H9 (cell line): ENCODE measurements at regions not wholly inside any gene's neighbourhood (a gene's known extent, or its start where the extent isn't known, plus 50 kb on each side); places are given as distances from the start of the nearest gene placed in this dataset.

ENCODE experiments used
- DNase-seq: peaks from one replicate; pipeline ENCODE4 v3.0.0-alpha.2; 2017
- H2AFZ ChIP-seq: one replicate; pipeline ENCODE4 v1.6.1; 2013; ENCODE audit warnings: mild to moderate bottlenecking, low read length, control low read depth, moderate library complexity
- H2AK5ac ChIP-seq: 2 replicates; pipeline ENCODE4 v1.6.1; 2013; ENCODE audit warnings: low read length, control low read depth, mixed read lengths; ENCODE audit not compliant: insufficient read length
- H2BK120ac ChIP-seq: one replicate; pipeline ENCODE4 v1.6.1; 2013; ENCODE audit warnings: low read depth, mild to moderate bottlenecking, low read length, control low read depth, inconsistent platforms; ENCODE audit not compliant: poor library complexity, severe bottlenecking
- H2BK12ac ChIP-seq: 2 replicates; pipeline ENCODE4 v1.6.1; 2013; ENCODE audit warnings: low read length, control low read depth, mixed read lengths, low read depth; ENCODE audit not compliant: insufficient read length
- H2BK15ac ChIP-seq: 2 replicates; pipeline ENCODE4 v1.6.1; 2013; ENCODE audit warnings: low read depth, low read length, control low read depth
- H2BK20ac ChIP-seq: one replicate; pipeline ENCODE4 v1.6.1; 2013; ENCODE audit warnings: low read depth, mild to moderate bottlenecking, low read length, control low read depth, inconsistent platforms; ENCODE audit not compliant: poor library complexity, severe bottlenecking
- H2BK5ac ChIP-seq: 2 replicates; pipeline ENCODE4 v1.6.1; 2013; ENCODE audit warnings: low read length, control low read depth, mixed read lengths; ENCODE audit not compliant: insufficient read length
- H3K14ac ChIP-seq: 2 replicates; pipeline ENCODE4 v1.6.1; 2013; ENCODE audit warnings: low read length, control low read depth; ENCODE audit not compliant: insufficient read depth
- H3K18ac ChIP-seq: 2 replicates; pipeline ENCODE4 v1.6.1; 2013; ENCODE audit warnings: low read depth, mild to moderate bottlenecking, mixed read lengths, low read length, control low read depth; ENCODE audit not compliant: insufficient read length
- H3K23ac ChIP-seq: 2 replicates; pipeline ENCODE4 v1.6.1; 2013; ENCODE audit warnings: low read length, control low read depth, mixed read lengths, low read depth; ENCODE audit not compliant: insufficient read length
- H3K23me2 ChIP-seq: 2 replicates; pipeline ENCODE4 v1.6.1; 2013; ENCODE audit warnings: low read depth, mild to moderate bottlenecking, mixed read lengths, low read length, control low read depth; ENCODE audit not compliant: insufficient read length, poor library complexity, severe bottlenecking
- H3K27ac ChIP-seq: 2 replicates; pipeline ENCODE4 v1.5.1; 2013; ENCODE audit warnings: low read length, control low read depth, mixed read lengths, low read depth; ENCODE audit not compliant: insufficient read length
- H3K27me3 ChIP-seq: 2 replicates; pipeline ENCODE4 v1.6.1; 2013; ENCODE audit warnings: low read length, control low read depth, inconsistent platforms; ENCODE audit not compliant: insufficient read depth
- H3K4ac ChIP-seq: 2 replicates; pipeline ENCODE4 v1.6.1; 2013; ENCODE audit warnings: low read depth, mild to moderate bottlenecking, control low read depth, inconsistent platforms, low read length, moderate library complexity
- H3K4me1 ChIP-seq: 2 replicates; pipeline ENCODE4 v1.6.1; 2013; ENCODE audit warnings: low read length, control low read depth, inconsistent platforms; ENCODE audit not compliant: insufficient read depth
- H3K4me2 ChIP-seq: 2 replicates; pipeline ENCODE4 v1.6.1; 2013; ENCODE audit warnings: low read length, control low read depth, mixed read lengths; ENCODE audit not compliant: insufficient read length, insufficient read depth
- H3K56ac ChIP-seq: 2 replicates; pipeline ENCODE4 v1.6.1; 2013; ENCODE audit warnings: low read depth, mild to moderate bottlenecking, mixed read lengths, low read length, control low read depth; ENCODE audit not compliant: insufficient read length
- H3K79me1 ChIP-seq: 2 replicates; pipeline ENCODE4 v1.6.1; 2013; ENCODE audit warnings: low read depth, mild to moderate bottlenecking, moderate library complexity, low read length, control low read depth, inconsistent platforms; ENCODE audit not compliant: insufficient read depth, poor library complexity, severe bottlenecking
- H3K79me2 ChIP-seq: 2 replicates; pipeline ENCODE4 v1.6.1; 2013; ENCODE audit warnings: low read length, control low read depth, inconsistent platforms; ENCODE audit not compliant: insufficient read depth
- H3K9ac ChIP-seq: 2 replicates; pipeline ENCODE4 v1.6.1; 2013; ENCODE audit warnings: low read length, control low read depth, mixed read lengths; ENCODE audit not compliant: insufficient read length; ENCODE audit errors: extremely low read depth
- H3K9me3 ChIP-seq: one replicate; pipeline ENCODE4 v1.6.1; 2013; ENCODE audit warnings: low read depth, low read length, inconsistent platforms; ENCODE audit not compliant: control insufficient read depth
- H3T11ph ChIP-seq: one replicate; pipeline ENCODE4 v1.6.1; 2013; ENCODE audit warnings: mild to moderate bottlenecking, low read length, control low read depth, inconsistent platforms
- H4K20me1 ChIP-seq: one replicate; pipeline ENCODE4 v1.6.1; 2013; ENCODE audit not compliant: control insufficient read depth, insufficient read length, insufficient read depth
- H4K5ac ChIP-seq: 2 replicates; pipeline ENCODE4 v1.6.1; 2013; ENCODE audit warnings: low read depth, mild to moderate bottlenecking, mixed read lengths, low read length, control low read depth; ENCODE audit not compliant: insufficient read length
- H4K8ac ChIP-seq: replicated peaks from 2 replicates; pipeline ENCODE4 v1.6.1; 2013; ENCODE audit warnings: low read length, control low read depth, mixed read lengths, low read depth; ENCODE audit not compliant: insufficient read length
- H4K91ac ChIP-seq: 2 replicates; pipeline ENCODE4 v1.6.1; 2013; ENCODE audit warnings: low read depth, mild to moderate bottlenecking, moderate library complexity, mixed read lengths, low read length, control low read depth; ENCODE audit not compliant: insufficient read length
- H3K27ac Mint-ChIP-seq, 3 experiments: 2 replicates in 2 of 3; 3 replicates in 1 of 3; pipeline ENCODE4 v1.8.0; 2020 to 2021; ENCODE audit warnings: mixed read lengths in 3 of 3, mild to moderate bottlenecking in 1 of 3, moderate library complexity in 1 of 3
- H3K27me3 Mint-ChIP-seq: 2 replicates; pipeline ENCODE4 v1.8.0; 2021; ENCODE audit warnings: low read depth, mild to moderate bottlenecking, moderate library complexity, mixed read lengths
- H3K36me3 Mint-ChIP-seq, 3 experiments: 2 replicates in 2 of 3; 3 replicates in 1 of 3; pipeline ENCODE4 v1.8.0; 2020 to 2021; ENCODE audit warnings: low read depth in 3 of 3, mixed read lengths in 3 of 3; ENCODE audit not compliant: insufficient read depth in 1 of 3
- H3K4me1 Mint-ChIP-seq, 2 experiments: 2 replicates each; pipeline ENCODE4 v1.8.0; 2020; ENCODE audit warnings: mixed read lengths in 2 of 2
- H3K4me3 Mint-ChIP-seq, 2 experiments: 2 replicates in 1 of 2; 3 replicates in 1 of 2; pipeline ENCODE4 v1.8.0; 2020 to 2021; ENCODE audit warnings: mild to moderate bottlenecking in 2 of 2, mixed read lengths in 2 of 2, moderate library complexity in 1 of 2
- H3K9me3 Mint-ChIP-seq, 2 experiments: 2 replicates in 1 of 2; 3 replicates in 1 of 2; pipeline ENCODE4 v1.8.0; 2020; ENCODE audit warnings: mild to moderate bottlenecking in 2 of 2, mixed read lengths in 2 of 2, moderate library complexity in 1 of 2
- CTCF ChIP-seq: fragments of 200-600 bp; sonication (generic); conservative IDR thresholded peaks from 3 replicates; pipeline ENCODE4 v1.8.0; 2021; ENCODE audit warnings: antibody characterized with exemption, mild to moderate bottlenecking
- WGBS: extraction: QIAGEN DNeasy Blood & Tissue Kit; methylation state at CpG from one replicate; pipeline ENCODE4 v1.1.7; 2013; ENCODE audit warnings: missing lambda C conversion rate, low lambda C conversion rate, mixed read lengths; ENCODE audit not compliant: insufficient read length; ENCODE audit errors: extremely low coverage; 5-methylcytosine and 5-hydroxymethylcytosine counted together

DNA sequence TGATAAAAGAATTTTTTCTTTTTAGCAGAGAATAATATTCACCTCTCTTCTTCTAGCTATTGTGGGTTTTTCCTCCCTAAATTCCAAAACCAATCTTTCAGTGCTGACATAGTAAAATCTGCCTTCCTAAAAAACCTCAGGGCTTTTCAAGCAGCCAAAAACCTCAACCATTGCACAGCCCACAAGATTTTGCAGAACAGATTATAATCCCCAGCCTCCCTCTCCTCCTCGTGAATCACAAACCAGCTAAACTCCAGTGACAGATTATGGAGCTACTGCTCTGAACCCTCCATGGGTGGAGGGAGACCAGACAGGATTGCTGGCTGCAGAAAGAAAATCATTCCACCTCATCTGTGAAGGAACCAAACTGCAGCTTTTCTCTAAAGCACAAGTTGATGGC is 341.6 kb downstream of the SOX9 start:
- DNase-seq = no peak
- no peak overlapping the region for H3K4me2 ChIP-seq
- no peaks in the 10 kb centered on the region for H3K23me2 ChIP-seq
- H3K9ac ChIP-seq = no peak overlapping the region
- no peak for TF ChIP-seq CTCF
- H4K8ac ChIP-seq = no peak overlapping the region
- H3K56ac ChIP-seq = no peak overlapping the region
- H4K5ac ChIP-seq = no peak overlapping the region
- no peak overlapping the region for H3K4me3 Mint-ChIP-seq
- no peak overlapping the region for H3K18ac ChIP-seq
- no peak overlapping the region for H3K23ac ChIP-seq
- WGBS = no CpG with 5 or more reads among the region's 1 CpG
- H3K27ac Mint-ChIP-seq = no peak overlapping the region
- no peaks in the 10 kb centered on the region; the same call in none of the 2 replicates for H3K27me3 Mint-ChIP-seq
- no peaks in the 10 kb centered on the region; the same call in 1 of the 2 replicates for H3K4me1 ChIP-seq
- H3K9me3 ChIP-seq = no peaks in the 10 kb centered on the region
- no peak overlapping the region for H4K91ac ChIP-seq
- no peaks in the 10 kb centered on the region for H4K20me1 ChIP-seq
- no peak overlapping the region for H2BK120ac ChIP-seq
- no peak overlapping the region for H3K4ac ChIP-seq
- H2AK5ac ChIP-seq = no peak overlapping the region
- H3K27ac ChIP-seq = no peak overlapping the region
- no peaks in the 10 kb centered on the region for H3K27me3 ChIP-seq
- no peaks in the 10 kb centered on the region for H3K79me1 ChIP-seq
- H3K79me2 ChIP-seq = no peaks in the 10 kb centered on the region
- peaks cover 22 to 24% of the 10 kb centered on the region in 2 experiments for H3K4me1 Mint-ChIP-seq
- H3T11ph ChIP-seq = no peak overlapping the region
- peaks cover 11 to 19% of the 10 kb centered on the region in 2 experiments; a peak in 3 of 5 replicates for H3K9me3 Mint-ChIP-seq
- H2BK5ac ChIP-seq = no peak overlapping the region
- no peak overlapping the region for H2BK12ac ChIP-seq
- no peak overlapping the region for H2BK15ac ChIP-seq
- no peak overlapping the region for H2AFZ ChIP-seq
- H3K14ac ChIP-seq = no peak overlapping the region
- no peak overlapping the region for H2BK20ac ChIP-seq
- peaks cover 0 to 10% (median 3%) of the 10 kb centered on the region in 3 experiments; a peak in 3 of 7 replicates for H3K36me3 Mint-ChIP-seq
